ENCODE measurements at regions not wholly inside any gene's neighbourhood (a gene's known extent, or its start where the extent isn't known, plus 50 kb on each side); places are given as distances from the start of the nearest gene placed in this dataset.
"Not testable (repeated sequence)": the region's sequence is repeated elsewhere in the genome, so short reads cannot be mapped to it uniquely, and the experiment has no call there.

- H3K4me1 ChIP-seq = no peaks in the 10 kb centered on the region
- peaks cover 0 to 1% (median 0%) of the 10 kb centered on the region in 11 donors for H3K9me3 ChIP-seq
- H3K27ac ChIP-seq = no peak overlapping the region
- intact Hi-C loops (cut with DNase I) = no loop called here
- H3K4me3 ChIP-seq = no peak overlapping the region
- TF ChIP-seq CTCF (IDR thresholded peaks at IDR 0.05) = no peak
- WGBS, 2 donors = 95 to 97% methylated on average over 15 of the region's 15 CpGs
- H3K27me3 ChIP-seq = no peaks in the 10 kb centered on the region
- H3K36me3 ChIP-seq = no peaks in the 10 kb centered on the region
- no peak for ATAC-seq
- no peak for DNase-seq
Observed at GRCh38 chr12:19616781-19617180, 177.5 kb downstream of the AEBP2 start.

GRCh38 chr12:19620222-19620621 is 180.9 kb downstream of the AEBP2 start:
- 91% methylated on average over 7 of the region's 7 CpGs for WGBS, 2 donors
- H3K4me3 ChIP-seq = no peak overlapping the region
- no peaks in the 10 kb centered on the region for H3K27me3 ChIP-seq
- DNase-seq = no peak
- no peak for ATAC-seq
- no peaks in the 10 kb centered on the region for H3K4me1 ChIP-seq
- H3K36me3 ChIP-seq = no peaks in the 10 kb centered on the region
- intact Hi-C loops (cut with DNase I) = no loop called here
- TF ChIP-seq CTCF (IDR thresholded peaks at IDR 0.05) = no peak
- H3K9me3 ChIP-seq = no peaks in the 10 kb centered on the region
- no peak overlapping the region for H3K27ac ChIP-seq

DNA sequence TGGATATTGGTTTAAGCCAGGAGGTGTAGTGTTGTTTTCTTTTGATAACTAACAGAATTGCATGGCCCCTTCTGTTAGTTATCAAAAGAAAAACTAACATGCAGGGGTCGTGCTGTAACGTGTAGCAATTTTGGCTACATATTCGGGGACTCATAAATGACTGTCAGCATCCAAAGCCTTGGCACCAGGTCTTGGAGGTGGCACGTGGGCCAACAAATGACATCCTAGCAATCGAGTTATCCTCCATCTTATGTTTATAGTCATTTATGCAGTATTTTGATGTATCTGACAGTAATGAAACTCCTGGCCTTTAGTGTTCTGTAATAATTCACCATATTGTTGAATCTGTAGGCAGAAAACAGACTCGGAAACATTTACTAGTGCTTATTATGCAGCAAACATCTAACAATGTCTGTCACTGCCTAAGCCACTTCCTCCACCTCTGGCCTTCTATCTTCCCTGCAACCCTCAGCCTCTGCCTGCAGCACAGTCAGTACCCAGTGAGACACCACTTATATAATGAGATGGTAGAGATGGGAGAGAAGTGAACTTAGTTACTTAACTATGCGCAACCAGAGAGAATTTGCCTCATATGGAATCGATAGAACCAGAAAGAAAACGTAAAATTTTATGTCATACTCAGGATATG is 184.6 kb downstream of the AEBP2 start:
- DNase-seq = no peak
- no peak for ATAC-seq
- Histone ChIP-seq H3K36me3 (no peaks in the 10 kb centered on the region), H3K4me3 (no peak overlapping the region), H3K9me3 (peaks cover 0 to 9% (median 0%) of the 10 kb centered on the region in 11 donors), H3K27me3 (no peaks in the 10 kb centered on the region), H3K4me1 (no peaks in the 10 kb centered on the region), H3K27ac (no peak overlapping the region)
- no peak for TF ChIP-seq CTCF (IDR thresholded peaks at IDR 0.05)
- 91 to 94% methylated on average over 9 of the region's 9 CpGs for WGBS, 2 donors
- intact Hi-C loops (cut with DNase I) = no loop called here

DNA sequence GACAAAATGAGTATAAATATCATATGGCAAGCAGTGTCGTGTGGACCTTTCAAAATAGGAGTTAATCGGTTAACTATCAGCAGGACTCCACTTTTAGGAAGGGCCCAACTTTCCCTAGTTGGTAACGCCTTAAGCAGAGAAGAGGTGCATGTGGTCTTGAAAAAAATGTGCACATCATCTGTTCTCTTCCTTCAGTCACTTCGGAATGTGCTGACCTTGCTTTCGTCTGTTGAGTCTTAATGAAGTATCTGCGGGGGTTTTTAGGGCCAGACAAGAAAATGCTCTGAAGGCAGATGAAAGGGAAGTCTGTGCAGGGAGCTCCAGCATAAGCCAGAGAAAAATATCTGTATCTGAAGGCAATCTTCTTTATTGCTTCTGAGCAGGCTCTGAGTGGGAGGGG is 185.2 kb downstream of the AEBP2 start:
- intact Hi-C loops (cut with DNase I) = no loop called here
- H3K9me3 ChIP-seq = peaks cover 0 to 9% (median 0%) of the 10 kb centered on the region in 11 donors
- no peaks in the 10 kb centered on the region for H3K27me3 ChIP-seq
- no peak for ATAC-seq
- no peak for TF ChIP-seq CTCF (IDR thresholded peaks at IDR 0.05)
- DNase-seq = no peak
- no peaks in the 10 kb centered on the region for H3K4me1 ChIP-seq
- H3K4me3 ChIP-seq = no peak overlapping the region
- H3K27ac ChIP-seq = no peak overlapping the region
- WGBS, 2 donors = 81 to 84% methylated on average over 6 of the region's 6 CpGs
- H3K36me3 ChIP-seq = no peaks in the 10 kb centered on the region

DNA sequence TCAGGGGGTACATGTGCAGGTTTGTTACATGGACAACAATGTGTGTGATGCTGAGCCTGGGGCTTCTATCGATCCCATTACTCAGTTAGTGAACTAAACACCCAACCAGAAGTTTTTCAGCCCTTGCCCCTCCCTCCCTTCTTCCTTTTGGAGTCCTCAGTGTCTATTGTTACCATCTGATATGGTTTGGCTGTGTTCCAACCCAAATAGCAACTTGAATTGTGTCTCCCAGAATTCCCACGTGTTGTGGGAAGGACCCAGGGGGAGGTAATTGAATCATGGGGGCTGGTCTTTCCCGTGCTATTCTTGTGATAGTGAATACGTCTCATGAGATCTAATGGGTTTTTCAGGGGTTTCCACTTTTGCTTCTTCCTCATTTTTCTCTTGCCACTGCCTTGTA is 186.3 kb downstream of the AEBP2 start:
- H3K36me3 ChIP-seq; H3K4me3 ChIP-seq; H3K27me3 ChIP-seq; H3K4me1 ChIP-seq; intact Hi-C loops (cut with DNase I); H3K27ac ChIP-seq; H3K9me3 ChIP-seq: not testable (repeated sequence)
- DNase-seq (peak in 1 of 2 donors; percentile 14), ATAC-seq (peak in 4 of 8 donors; percentile 33 to 59 (median 38))
- WGBS, 2 donors = 52 to 60% methylated on average over 4 of the region's 4 CpGs

All from heart right ventricle (tissue), 16 donors.